ENCODE measurements at regions not wholly inside any gene's neighbourhood (a gene's known extent, or its start where the extent isn't known, plus 50 kb on each side); places are given as distances from the start of the nearest gene placed in this dataset.

GRCh38 chr16:86231996-86232350 lies 278.4 kb upstream of the FOXF1 start:
- TF ChIP-seq, protein P1, sequence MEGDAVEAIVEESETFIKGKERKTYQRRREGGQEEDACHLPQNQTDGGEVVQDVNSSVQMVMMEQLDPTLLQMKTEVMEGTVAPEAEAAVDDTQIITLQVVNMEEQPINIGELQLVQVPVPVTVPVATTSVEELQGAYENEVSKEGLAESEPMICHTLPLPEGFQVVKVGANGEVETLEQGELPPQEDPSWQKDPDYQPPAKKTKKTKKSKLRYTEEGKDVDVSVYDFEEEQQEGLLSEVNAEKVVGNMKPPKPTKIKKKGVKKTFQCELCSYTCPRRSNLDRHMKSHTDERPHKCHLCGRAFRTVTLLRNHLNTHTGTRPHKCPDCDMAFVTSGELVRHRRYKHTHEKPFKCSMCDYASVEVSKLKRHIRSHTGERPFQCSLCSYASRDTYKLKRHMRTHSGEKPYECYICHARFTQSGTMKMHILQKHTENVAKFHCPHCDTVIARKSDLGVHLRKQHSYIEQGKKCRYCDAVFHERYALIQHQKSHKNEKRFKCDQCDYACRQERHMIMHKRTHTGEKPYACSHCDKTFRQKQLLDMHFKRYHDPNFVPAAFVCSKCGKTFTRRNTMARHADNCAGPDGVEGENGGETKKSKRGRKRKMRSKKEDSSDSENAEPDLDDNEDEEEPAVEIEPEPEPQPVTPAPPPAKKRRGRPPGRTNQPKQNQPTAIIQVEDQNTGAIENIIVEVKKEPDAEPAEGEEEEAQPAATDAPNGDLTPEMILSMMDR (IDR thresholded peaks at IDR 0.05; ENCODE audit: low read depth, low read length, poor library complexity, severe bottlenecking): no peak
- no peak for TF ChIP-seq EZH2phosphoT487 (IDR thresholded peaks at IDR 0.05; ENCODE audit: borderline replicate concordance, low read length)

All from DOHH2 (cell line).